HuH-7.5 (cell line): ENCODE measurements at regions not wholly inside any gene's neighbourhood (a gene's known extent, or its start where the extent isn't known, plus 50 kb on each side); places are given as distances from the start of the nearest gene placed in this dataset.
"Not testable (repeated sequence)": the region's sequence is repeated elsewhere in the genome, so short reads cannot be mapped to it uniquely, and the experiment has no call there.

Experiments
- DNase-seq: peaks from one replicate; pipeline ENCODE4 v3.0.0; 2011; ENCODE audit warnings: low spot score

GRCh38 chr20:4465855-4466545 lies 216.9 kb upstream of the ADRA1D start:
- DNase-seq, result no peak

- DNase-seq, result no peak
Observed at GRCh38 chr20:4465212-4465611, 216.1 kb upstream of the ADRA1D start.

- DNase-seq, result not testable (repeated sequence)
Observed at GRCh38 chr20:4462801-4463200, 213.7 kb upstream of the ADRA1D start.

DNA sequence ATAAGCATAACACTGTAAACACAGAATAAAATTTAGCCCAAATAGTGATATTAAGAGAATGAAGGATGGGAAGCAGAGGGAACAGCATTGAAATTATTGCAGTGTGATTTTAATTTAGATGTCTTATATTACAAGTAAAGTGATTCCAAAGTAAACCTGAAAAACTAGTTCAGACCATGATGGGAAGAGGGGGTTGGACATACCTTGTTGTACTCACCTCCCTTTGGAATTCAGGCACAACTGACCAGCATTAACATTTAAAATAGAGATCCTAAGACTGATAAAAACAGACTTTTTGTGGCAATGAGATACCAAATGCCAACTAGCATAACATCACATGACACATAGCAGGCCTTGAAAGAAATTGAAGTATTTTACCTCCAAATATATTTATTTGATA lies 210.0 kb upstream of the ADRA1D start:
- no peak for DNase-seq

- DNase-seq, result no peak
Observed at GRCh38 chr20:4457566-4458543, 208.8 kb upstream of the ADRA1D start.

DNA sequence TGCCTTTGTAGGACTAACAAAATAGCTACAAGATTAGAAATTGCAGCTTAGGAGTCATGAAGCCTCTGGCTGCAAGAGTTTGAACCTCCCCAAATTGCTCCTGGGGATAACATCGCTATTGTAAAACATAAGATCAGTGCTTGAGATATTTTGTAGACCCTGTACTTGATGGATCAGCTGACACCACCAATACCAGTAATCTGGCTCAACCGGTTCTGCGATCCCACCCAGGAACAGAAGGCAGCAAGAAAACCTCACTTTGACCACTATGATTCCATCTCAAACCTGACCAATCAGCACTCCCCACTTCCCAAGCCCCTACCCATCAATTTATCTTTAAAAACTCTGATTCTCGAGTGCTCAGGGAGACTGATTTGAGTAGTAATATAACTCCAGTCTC lies 206.9 kb upstream of the ADRA1D start:
- no peak for DNase-seq

GRCh38 chr20:4455301-4455701 lies 206.2 kb upstream of the ADRA1D start:
- DNase-seq, result no peak

GRCh38 chr20:4454111-4454510 lies 205.0 kb upstream of the ADRA1D start:
- DNase-seq, result no peak

- DNase-seq, result no peak
Observed at GRCh38 chr20:4453359-4453758, 204.3 kb upstream of the ADRA1D start.

GRCh38 chr20:4451487-4452081 lies 202.5 kb upstream of the ADRA1D start:
- no peak for DNase-seq

GRCh38 chr20:4449957-4450715 lies 201.0 kb upstream of the ADRA1D start:
- DNase-seq, result no peak

- DNase-seq, result no peak
Observed at GRCh38 chr20:4445784-4446183, 196.7 kb upstream of the ADRA1D start.

DNA sequence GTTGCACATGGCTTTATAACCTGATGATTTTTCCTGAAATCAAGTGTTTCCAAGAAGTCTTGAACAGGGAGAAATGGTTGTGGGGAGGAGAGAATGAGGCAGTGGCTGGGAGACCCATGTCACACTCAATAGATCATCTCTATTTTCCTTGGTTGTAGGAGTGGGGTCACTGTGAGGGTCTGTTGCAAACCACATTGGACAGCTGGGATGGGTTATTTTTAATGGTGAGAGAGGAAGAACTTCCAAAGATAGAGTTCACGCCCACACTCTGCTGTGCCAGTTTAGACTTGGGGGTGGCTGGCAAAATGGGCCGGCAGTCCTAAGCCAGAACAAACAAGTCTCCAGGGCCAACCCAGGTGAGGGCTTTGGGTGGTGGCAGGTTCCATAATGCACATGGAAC lies 196.2 kb upstream of the ADRA1D start:
- DNase-seq, result no peak

GRCh38 chr20:4444404-4444803 lies 195.3 kb upstream of the ADRA1D start:
- no peak for DNase-seq

DNA sequence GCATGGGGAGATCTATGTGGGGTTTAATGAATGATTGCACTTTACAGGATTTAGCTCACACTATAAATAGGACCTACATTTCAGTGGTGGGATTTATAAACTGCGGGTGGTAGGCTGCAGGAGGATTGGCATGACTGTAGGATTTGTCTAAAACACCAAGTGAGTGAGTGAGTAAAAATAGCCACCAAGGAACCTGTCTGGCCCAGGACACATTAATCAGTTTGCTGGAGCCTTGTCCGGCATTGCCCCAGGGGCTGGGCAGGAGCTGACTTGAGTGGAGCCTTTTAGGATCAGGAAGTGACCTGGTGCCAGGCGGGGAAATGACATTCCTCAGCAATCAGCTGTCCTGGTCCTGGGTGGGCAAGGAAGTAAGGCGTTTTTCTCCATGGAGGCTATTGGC lies 193.9 kb upstream of the ADRA1D start:
- no peak for DNase-seq

- no peak for DNase-seq
Observed at GRCh38 chr20:4441871-4442270, 192.8 kb upstream of the ADRA1D start.

GRCh38 chr20:4441191-4441590 lies 192.1 kb upstream of the ADRA1D start:
- DNase-seq, result no peak

- no peak for DNase-seq
Observed at GRCh38 chr20:4439461-4439860, 190.4 kb upstream of the ADRA1D start.

- no peak for DNase-seq
Observed at GRCh38 chr20:4437131-4437530, 188.0 kb upstream of the ADRA1D start.

DNA sequence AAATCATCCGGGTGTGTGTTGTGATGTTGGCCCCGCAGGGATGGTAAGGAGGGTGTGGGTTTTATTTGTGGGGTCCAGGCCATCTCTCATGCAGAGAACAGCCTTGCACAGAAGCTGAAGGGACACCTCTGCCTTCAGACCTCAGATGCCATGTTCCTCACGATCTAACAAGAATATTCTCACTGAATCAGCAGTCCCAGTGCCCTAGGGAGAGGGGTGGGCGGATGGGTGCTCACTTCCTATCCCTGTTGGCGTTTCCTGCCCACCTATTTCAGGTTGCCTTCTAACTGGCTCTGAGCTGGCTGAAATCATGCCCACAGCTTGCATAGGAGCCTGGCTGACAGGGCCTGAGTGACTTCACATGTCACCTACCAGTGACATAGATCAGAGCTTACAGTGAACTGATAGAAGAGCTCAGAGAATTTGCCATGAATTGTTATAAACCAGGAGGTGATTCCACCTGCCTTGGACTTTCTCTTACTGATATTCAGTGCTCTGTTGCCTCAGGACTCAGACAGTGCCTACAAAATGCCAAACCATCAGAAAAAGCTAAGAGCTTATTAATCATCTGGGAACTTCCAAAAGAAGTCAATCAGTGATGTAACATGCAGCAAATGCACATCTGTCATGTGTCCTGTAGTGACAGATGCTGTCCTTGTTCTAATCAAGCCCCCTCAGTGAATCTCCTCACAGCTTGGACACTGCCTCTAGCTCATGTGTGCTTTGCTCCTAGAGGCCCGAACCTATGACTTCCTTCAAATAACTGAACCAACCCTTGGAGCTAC lies 186.8 kb upstream of the ADRA1D start:
- no peak for DNase-seq

GRCh38 chr20:4435225-4435624 lies 186.1 kb upstream of the ADRA1D start:
- DNase-seq, result no peak
